CD4-positive, alpha-beta T cell treated with Interleukin-21 for 1 hour (primary cell): ENCODE measurements at regions not wholly inside any gene's neighbourhood (a gene's known extent, or its start where the extent isn't known, plus 50 kb on each side); places are given as distances from the start of the nearest gene placed in this dataset.
A peak's percentile ranks its signal among the peaks of the same experiment; 100 is the strongest.
"Not testable (repeated sequence)": the region's sequence is repeated elsewhere in the genome, so short reads cannot be mapped to it uniquely, and the experiment has no call there.

Source experiments
- DNase-seq: peaks from one replicate; pipeline ENCODE4 v3.0.0-alpha.2; 2020

- no peak for DNase-seq
Measured at GRCh38 chr20:53658322-53658721, 64.7 kb upstream of the ZNF217 start.

GRCh38 chr20:53657732-53658131 lies 64.1 kb upstream of the ZNF217 start:
- no peak for DNase-seq

GRCh38 chr20:53657279-53657678 lies 63.6 kb upstream of the ZNF217 start:
- peak; percentile 27 for DNase-seq

- no peak for DNase-seq
Measured at GRCh38 chr20:53656293-53657202, 62.9 kb upstream of the ZNF217 start.

GRCh38 chr20:53655625-53656292 lies 62.1 kb upstream of the ZNF217 start:
- DNase-seq: no peak

GRCh38 chr20:53654932-53655624 lies 61.4 kb upstream of the ZNF217 start:
- DNase-seq: no peak

GRCh38 chr20:53654521-53654920 lies 60.9 kb upstream of the ZNF217 start:
- DNase-seq: not testable (repeated sequence)

GRCh38 chr20:53652859-53653517 lies 59.3 kb upstream of the ZNF217 start:
- DNase-seq: no peak

- peak; percentile 48 for DNase-seq
Measured at GRCh38 chr20:53652090-53652858, 58.6 kb upstream of the ZNF217 start.

GRCh38 chr20:53649493-53649892 lies 55.9 kb upstream of the ZNF217 start:
- not testable (repeated sequence) for DNase-seq

- DNase-seq: no peak
Measured at GRCh38 chr20:53647286-53647821, 53.7 kb upstream of the ZNF217 start.

- DNase-seq: no peak
Measured at GRCh38 chr20:53646550-53646949, 52.9 kb upstream of the ZNF217 start.

- no peak for DNase-seq
Measured at GRCh38 chr20:53645582-53645897, 51.9 kb upstream of the ZNF217 start.

- DNase-seq: not testable (repeated sequence)
Measured at GRCh38 chr20:53644108-53644507, 50.5 kb upstream of the ZNF217 start.
